NB4 (cell line): ENCODE measurements at regions not wholly inside any gene's neighbourhood (a gene's known extent, or its start where the extent isn't known, plus 50 kb on each side); places are given as distances from the start of the nearest gene placed in this dataset.

ENCODE experiments used
- POLR2A ChIP-seq: IDR thresholded peaks from 2 replicates; pipeline ENCODE4 v1.6.1; 2011; ENCODE audit warnings: mild to moderate bottlenecking; ENCODE audit not compliant: insufficient read length; ENCODE audit errors: extremely low read depth
- TF ChIP-seq, protein P1 (sequence below): IDR thresholded peaks from one replicate; pipeline ENCODE4 v1.5.1; 2012; ENCODE audit warnings: low read depth, low read length

DNA sequence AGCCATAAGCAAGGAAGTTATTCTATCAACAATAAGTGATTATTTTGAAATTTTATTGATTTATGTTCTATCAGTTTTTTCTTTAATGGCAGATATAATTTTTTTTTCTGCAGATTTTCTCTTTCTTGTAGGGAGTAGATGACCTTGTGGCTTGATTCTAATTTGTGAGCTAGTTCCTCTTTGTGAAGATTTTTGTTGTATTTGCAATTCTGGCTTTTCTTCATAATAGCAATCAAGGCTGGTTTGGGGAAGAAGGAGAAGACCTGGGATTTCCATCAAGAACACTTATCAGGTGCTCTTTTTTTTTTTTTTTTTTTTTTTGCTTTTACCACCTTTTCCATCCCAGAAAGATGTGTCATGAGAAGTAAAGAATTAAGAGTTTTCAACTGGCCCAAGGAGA, 324.2 kb upstream of the MAN1A1 start:
- TF ChIP-seq, protein P1, sequence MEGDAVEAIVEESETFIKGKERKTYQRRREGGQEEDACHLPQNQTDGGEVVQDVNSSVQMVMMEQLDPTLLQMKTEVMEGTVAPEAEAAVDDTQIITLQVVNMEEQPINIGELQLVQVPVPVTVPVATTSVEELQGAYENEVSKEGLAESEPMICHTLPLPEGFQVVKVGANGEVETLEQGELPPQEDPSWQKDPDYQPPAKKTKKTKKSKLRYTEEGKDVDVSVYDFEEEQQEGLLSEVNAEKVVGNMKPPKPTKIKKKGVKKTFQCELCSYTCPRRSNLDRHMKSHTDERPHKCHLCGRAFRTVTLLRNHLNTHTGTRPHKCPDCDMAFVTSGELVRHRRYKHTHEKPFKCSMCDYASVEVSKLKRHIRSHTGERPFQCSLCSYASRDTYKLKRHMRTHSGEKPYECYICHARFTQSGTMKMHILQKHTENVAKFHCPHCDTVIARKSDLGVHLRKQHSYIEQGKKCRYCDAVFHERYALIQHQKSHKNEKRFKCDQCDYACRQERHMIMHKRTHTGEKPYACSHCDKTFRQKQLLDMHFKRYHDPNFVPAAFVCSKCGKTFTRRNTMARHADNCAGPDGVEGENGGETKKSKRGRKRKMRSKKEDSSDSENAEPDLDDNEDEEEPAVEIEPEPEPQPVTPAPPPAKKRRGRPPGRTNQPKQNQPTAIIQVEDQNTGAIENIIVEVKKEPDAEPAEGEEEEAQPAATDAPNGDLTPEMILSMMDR = no peak
- no peak for TF ChIP-seq POLR2A
